GM23338 (cell line): ENCODE measurements at regions not wholly inside any gene's neighbourhood (a gene's known extent, or its start where the extent isn't known, plus 50 kb on each side); places are given as distances from the start of the nearest gene placed in this dataset.
"Not testable (repeated sequence)": the region's sequence is repeated elsewhere in the genome, so short reads cannot be mapped to it uniquely, and the experiment has no call there.

Source experiments
- ATAC-seq: fragments of 200-7000 bp; cut with Tn5 transposase; 3 replicates; pipeline ENCODE4 v1.9.1; 2020
- DNase-seq: peaks from one replicate; pipeline ENCODE4 v3.0.0-alpha.2; 2015; ENCODE audit warnings: low spot score
- H2AFZ ChIP-seq: fragments of 200-600 bp; sonication (generic); 2 replicates; pipeline ENCODE4 v1.8.0; 2016; ENCODE audit warnings: antibody characterized with exemption, mild to moderate bottlenecking, moderate library complexity
- H3F3A ChIP-seq: fragments of 200-600 bp; sonication (generic); replicated peaks from 2 replicates; pipeline ENCODE4 v1.8.0; 2017; ENCODE audit warnings: antibody characterized with exemption, mixed run types, low read depth
- H3K27ac ChIP-seq: fragments of 200-600 bp; sonication (generic); 2 replicates; pipeline ENCODE4 v1.6.1; 2016; ENCODE audit warnings: low read depth
- H3K27me3 ChIP-seq: fragments of 200-600 bp; sonication (generic); 2 replicates; pipeline ENCODE4 v1.8.0; 2016; ENCODE audit warnings: mild to moderate bottlenecking, mixed run types, moderate library complexity; ENCODE audit not compliant: insufficient read depth
- H3K36me3 ChIP-seq: fragments of 200-600 bp; sonication (generic); 2 replicates; pipeline ENCODE4 v1.8.0; 2016; ENCODE audit warnings: mild to moderate bottlenecking; ENCODE audit not compliant: insufficient read depth
- H3K4me1 ChIP-seq: fragments of 200-600 bp; sonication (generic); 2 replicates; pipeline ENCODE4 v1.8.0; 2016; ENCODE audit warnings: mild to moderate bottlenecking, moderate library complexity; ENCODE audit not compliant: insufficient read depth
- H3K4me2 ChIP-seq: fragments of 200-600 bp; sonication (generic); 2 replicates; pipeline ENCODE4 v1.7.1; 2017; ENCODE audit warnings: mixed run types
- H3K4me3 ChIP-seq: fragments of 200-600 bp; sonication (generic); 2 replicates; pipeline ENCODE4 v1.6.1; 2016; ENCODE audit warnings: mixed run types
- H3K79me2 ChIP-seq: fragments of 200-600 bp; sonication (generic); replicated peaks from 2 replicates; pipeline ENCODE4 v1.8.0; 2017; ENCODE audit warnings: mild to moderate bottlenecking; ENCODE audit not compliant: insufficient read depth
- H3K9me2 ChIP-seq: fragments of 200-600 bp; sonication (generic); 2 replicates; pipeline ENCODE4 v1.8.0; 2017; ENCODE audit not compliant: insufficient read depth
- H4K20me1 ChIP-seq: fragments of 200-600 bp; sonication (generic); replicated peaks from 2 replicates; pipeline ENCODE4 v1.8.0; 2017; ENCODE audit warnings: mild to moderate bottlenecking; ENCODE audit not compliant: insufficient read depth
- H3K27ac Mint-ChIP-seq: 2 replicates; pipeline ENCODE4 v1.8.0; 2020; ENCODE audit warnings: inconsistent platforms, mild to moderate bottlenecking, moderate library complexity, mixed read lengths
- H3K27me3 Mint-ChIP-seq: 3 replicates; pipeline ENCODE4 v1.8.0; 2022; ENCODE audit warnings: low read depth, mild to moderate bottlenecking, moderate library complexity, mixed read lengths, inconsistent platforms; ENCODE audit not compliant: insufficient read depth, poor library complexity
- H3K36me3 Mint-ChIP-seq: 3 replicates; pipeline ENCODE4 v1.8.0; 2021; ENCODE audit warnings: low read depth, mild to moderate bottlenecking, inconsistent platforms, moderate library complexity, mixed read lengths
- H3K4me1 Mint-ChIP-seq: 3 replicates; pipeline ENCODE4 v1.8.0; 2020; ENCODE audit warnings: mild to moderate bottlenecking, inconsistent platforms, mixed read lengths
- H3K4me3 Mint-ChIP-seq: 3 replicates; pipeline ENCODE4 v1.8.0; 2021; ENCODE audit warnings: moderate library complexity, mild to moderate bottlenecking, inconsistent platforms, mixed read lengths
- H3K9me3 Mint-ChIP-seq: 3 replicates; pipeline ENCODE4 v1.8.0; 2020; ENCODE audit warnings: moderate library complexity, mild to moderate bottlenecking, inconsistent platforms, mixed read lengths
- CREB1 ChIP-seq: fragments of 250-450 bp; sonication (Bioruptor Pico); IDR thresholded peaks from 2 replicates; pipeline ENCODE4 v1.5.0; 2020; ENCODE audit warnings: low read depth, mild to moderate bottlenecking, moderate library complexity
- EZH2 ChIP-seq: fragments of 200-600 bp; sonication (generic); IDR thresholded peaks from one replicate; pipeline ENCODE4 v1.8.0; 2017; ENCODE audit warnings: antibody characterized with exemption, mild to moderate bottlenecking, low read depth; ENCODE audit not compliant: unreplicated experiment
- EZH2phosphoT487 ChIP-seq: fragments of 200-600 bp; sonication (generic); IDR thresholded peaks from one replicate; pipeline ENCODE4 v1.8.1; 2018; ENCODE audit warnings: antibody characterized with exemption; ENCODE audit not compliant: unreplicated experiment
- JUNB ChIP-seq: IDR thresholded peaks from one replicate; pipeline ENCODE4 v1.6.1; 2016; ENCODE audit warnings: antibody characterized with exemption; ENCODE audit not compliant: unreplicated experiment
- NANOG ChIP-seq: IDR thresholded peaks from 2 replicates; pipeline ENCODE4 v1.6.1; 2016; ENCODE audit warnings: antibody characterized with exemption, borderline replicate concordance
- POLR2AphosphoS5 ChIP-seq: IDR thresholded peaks from 2 replicates; pipeline ENCODE4 v1.6.1; 2016; ENCODE audit warnings: antibody characterized with exemption, low read depth
- STAT1 ChIP-seq: IDR thresholded peaks from one replicate; pipeline ENCODE4 v1.6.1; 2016; ENCODE audit warnings: antibody characterized with exemption; ENCODE audit not compliant: unreplicated experiment
- ZNF331 ChIP-seq: fragments of 250-450 bp; sonication (Bioruptor Pico); IDR thresholded peaks from 2 replicates; pipeline ENCODE4 v1.5.0; 2020; ENCODE audit warnings: low read depth, mild to moderate bottlenecking, moderate library complexity
- TF ChIP-seq, protein P1 (sequence below): fragments of 250-450 bp; sonication (Bioruptor Pico); IDR thresholded peaks from 2 replicates; pipeline ENCODE4 v1.5.0; 2020; ENCODE audit warnings: mild to moderate bottlenecking, moderate library complexity
- TF ChIP-seq, protein P2 (sequence below): IDR thresholded peaks from one replicate; pipeline ENCODE4 v1.6.1; 2018; ENCODE audit warnings: antibody characterized with exemption; ENCODE audit not compliant: unreplicated experiment
- TF ChIP-seq, protein P3 (sequence below), 2 experiments: fragments of 200-600 bp in 1 of 2; sonication (generic) in 1 of 2; conservative IDR thresholded peaks; 2 replicates each; pipeline versions ENCODE4 v1.5.1 to v1.6.1; 2016 to 2017; ENCODE audit warnings: antibody characterized with exemption in 2 of 2, low read depth in 2 of 2, mild to moderate bottlenecking in 2 of 2, moderate library complexity in 1 of 2

DNA sequence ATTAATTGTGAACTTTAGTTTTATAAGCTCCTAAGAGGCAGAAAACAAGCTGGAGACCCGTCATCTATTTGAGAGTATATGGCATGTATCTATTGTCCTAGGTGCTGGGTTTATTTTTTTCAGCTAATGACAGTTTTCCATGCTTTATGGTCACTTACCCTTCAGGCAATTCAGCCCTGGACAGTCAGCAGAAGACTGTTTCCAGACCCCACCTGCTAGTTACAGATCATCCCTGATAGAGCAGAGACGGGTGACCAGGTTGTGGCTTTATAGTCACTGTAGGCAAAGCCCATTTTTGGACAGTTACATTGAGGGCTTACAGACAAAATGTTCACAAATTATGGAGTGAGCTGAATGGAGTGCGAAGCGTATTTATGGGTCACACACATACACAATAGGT lies 1227.5 kb downstream of the FOXD4L5 start:
- Histone ChIP-seq H3K36me3 (no peaks in the 10 kb centered on the region; the same call in 1 of the 2 replicates), H2AFZ (no peak overlapping the region), H3K79me2 (no peaks in the 10 kb centered on the region), H3K4me2 (no peak overlapping the region), H3K4me3 (no peak overlapping the region), H3K27me3 (no peaks in the 10 kb centered on the region), H3K27ac (no peak overlapping the region), H3K4me1 (no peaks in the 10 kb centered on the region), H4K20me1 (no peaks in the 10 kb centered on the region), H3F3A (no peaks in the 10 kb centered on the region), H3K9me2 (no peaks in the 10 kb centered on the region)
- peaks cover 64% of the 10 kb centered on the region for H3K9me3 Mint-ChIP-seq
- no peak overlapping the region for H3K27ac Mint-ChIP-seq
- ATAC-seq (no peak), DNase-seq (no peak)
- peaks cover 3% of the 10 kb centered on the region; the same call in 2 of the 3 replicates for H3K36me3 Mint-ChIP-seq
- H3K4me3 Mint-ChIP-seq = no peak overlapping the region
- H3K4me1 Mint-ChIP-seq = no peaks in the 10 kb centered on the region
- H3K27me3 Mint-ChIP-seq = no peaks in the 10 kb centered on the region
- no peak for TF ChIP-seq POLR2AphosphoS5
- TF ChIP-seq JUNB = no peak
- TF ChIP-seq ZNF331 (CRISPR knock-in tag) = no peak
- TF ChIP-seq, protein P1, sequence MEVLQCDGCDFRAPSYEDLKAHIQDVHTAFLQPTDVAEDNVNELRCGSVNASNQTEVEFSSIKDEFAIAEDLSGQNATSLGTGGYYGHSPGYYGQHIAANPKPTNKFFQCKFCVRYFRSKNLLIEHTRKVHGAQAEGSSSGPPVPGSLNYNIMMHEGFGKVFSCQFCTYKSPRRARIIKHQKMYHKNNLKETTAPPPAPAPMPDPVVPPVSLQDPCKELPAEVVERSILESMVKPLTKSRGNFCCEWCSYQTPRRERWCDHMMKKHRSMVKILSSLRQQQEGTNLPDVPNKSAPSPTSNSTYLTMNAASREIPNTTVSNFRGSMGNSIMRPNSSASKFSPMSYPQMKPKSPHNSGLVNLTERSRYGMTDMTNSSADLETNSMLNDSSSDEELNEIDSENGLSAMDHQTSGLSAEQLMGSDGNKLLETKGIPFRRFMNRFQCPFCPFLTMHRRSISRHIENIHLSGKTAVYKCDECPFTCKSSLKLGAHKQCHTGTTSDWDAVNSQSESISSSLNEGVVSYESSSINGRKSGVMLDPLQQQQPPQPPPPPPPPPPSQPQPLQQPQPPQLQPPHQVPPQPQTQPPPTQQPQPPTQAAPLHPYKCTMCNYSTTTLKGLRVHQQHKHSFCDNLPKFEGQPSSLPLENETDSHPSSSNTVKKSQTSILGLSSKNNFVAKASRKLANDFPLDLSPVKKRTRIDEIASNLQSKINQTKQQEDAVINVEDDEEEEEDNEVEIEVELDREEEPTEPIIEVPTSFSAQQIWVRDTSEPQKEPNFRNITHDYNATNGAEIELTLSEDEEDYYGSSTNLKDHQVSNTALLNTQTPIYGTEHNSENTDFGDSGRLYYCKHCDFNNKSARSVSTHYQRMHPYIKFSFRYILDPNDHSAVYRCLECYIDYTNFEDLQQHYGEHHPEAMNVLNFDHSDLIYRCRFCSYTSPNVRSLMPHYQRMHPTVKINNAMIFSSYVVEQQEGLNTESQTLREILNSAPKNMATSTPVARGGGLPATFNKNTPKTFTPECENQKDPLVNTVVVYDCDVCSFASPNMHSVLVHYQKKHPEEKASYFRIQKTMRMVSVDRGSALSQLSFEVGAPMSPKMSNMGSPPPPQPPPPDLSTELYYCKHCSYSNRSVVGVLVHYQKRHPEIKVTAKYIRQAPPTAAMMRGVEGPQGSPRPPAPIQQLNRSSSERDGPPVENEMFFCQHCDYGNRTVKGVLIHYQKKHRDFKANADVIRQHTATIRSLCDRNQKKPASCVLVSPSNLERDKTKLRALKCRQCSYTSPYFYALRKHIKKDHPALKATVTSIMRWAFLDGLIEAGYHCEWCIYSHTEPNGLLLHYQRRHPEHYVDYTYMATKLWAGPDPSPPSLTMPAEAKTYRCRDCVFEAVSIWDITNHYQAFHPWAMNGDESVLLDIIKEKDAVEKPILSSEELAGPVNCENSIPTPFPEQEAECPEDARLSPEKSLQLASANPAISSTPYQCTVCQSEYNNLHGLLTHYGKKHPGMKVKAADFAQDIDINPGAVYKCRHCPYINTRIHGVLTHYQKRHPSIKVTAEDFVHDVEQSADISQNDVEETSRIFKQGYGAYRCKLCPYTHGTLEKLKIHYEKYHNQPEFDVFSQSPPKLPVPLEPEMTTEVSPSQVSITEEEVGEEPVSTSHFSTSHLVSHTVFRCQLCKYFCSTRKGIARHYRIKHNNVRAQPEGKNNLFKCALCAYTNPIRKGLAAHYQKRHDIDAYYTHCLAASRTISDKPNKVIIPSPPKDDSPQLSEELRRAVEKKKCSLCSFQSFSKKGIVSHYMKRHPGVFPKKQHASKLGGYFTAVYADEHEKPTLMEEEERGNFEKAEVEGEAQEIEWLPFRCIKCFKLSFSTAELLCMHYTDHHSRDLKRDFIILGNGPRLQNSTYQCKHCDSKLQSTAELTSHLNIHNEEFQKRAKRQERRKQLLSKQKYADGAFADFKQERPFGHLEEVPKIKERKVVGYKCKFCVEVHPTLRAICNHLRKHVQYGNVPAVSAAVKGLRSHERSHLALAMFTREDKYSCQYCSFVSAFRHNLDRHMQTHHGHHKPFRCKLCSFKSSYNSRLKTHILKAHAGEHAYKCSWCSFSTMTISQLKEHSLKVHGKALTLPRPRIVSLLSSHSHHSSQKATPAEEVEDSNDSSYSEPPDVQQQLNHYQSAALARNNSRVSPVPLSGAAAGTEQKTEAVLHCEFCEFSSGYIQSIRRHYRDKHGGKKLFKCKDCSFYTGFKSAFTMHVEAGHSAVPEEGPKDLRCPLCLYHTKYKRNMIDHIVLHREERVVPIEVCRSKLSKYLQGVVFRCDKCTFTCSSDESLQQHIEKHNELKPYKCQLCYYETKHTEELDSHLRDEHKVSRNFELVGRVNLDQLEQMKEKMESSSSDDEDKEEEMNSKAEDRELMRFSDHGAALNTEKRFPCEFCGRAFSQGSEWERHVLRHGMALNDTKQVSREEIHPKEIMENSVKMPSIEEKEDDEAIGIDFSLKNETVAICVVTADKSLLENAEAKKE = no peak
- no peak for TF ChIP-seq EZH2phosphoT487
- TF ChIP-seq, protein P2, sequence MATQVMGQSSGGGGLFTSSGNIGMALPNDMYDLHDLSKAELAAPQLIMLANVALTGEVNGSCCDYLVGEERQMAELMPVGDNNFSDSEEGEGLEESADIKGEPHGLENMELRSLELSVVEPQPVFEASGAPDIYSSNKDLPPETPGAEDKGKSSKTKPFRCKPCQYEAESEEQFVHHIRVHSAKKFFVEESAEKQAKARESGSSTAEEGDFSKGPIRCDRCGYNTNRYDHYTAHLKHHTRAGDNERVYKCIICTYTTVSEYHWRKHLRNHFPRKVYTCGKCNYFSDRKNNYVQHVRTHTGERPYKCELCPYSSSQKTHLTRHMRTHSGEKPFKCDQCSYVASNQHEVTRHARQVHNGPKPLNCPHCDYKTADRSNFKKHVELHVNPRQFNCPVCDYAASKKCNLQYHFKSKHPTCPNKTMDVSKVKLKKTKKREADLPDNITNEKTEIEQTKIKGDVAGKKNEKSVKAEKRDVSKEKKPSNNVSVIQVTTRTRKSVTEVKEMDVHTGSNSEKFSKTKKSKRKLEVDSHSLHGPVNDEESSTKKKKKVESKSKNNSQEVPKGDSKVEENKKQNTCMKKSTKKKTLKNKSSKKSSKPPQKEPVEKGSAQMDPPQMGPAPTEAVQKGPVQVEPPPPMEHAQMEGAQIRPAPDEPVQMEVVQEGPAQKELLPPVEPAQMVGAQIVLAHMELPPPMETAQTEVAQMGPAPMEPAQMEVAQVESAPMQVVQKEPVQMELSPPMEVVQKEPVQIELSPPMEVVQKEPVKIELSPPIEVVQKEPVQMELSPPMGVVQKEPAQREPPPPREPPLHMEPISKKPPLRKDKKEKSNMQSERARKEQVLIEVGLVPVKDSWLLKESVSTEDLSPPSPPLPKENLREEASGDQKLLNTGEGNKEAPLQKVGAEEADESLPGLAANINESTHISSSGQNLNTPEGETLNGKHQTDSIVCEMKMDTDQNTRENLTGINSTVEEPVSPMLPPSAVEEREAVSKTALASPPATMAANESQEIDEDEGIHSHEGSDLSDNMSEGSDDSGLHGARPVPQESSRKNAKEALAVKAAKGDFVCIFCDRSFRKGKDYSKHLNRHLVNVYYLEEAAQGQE = no peak
- no peak for TF ChIP-seq NANOG
- TF ChIP-seq, protein P3, sequence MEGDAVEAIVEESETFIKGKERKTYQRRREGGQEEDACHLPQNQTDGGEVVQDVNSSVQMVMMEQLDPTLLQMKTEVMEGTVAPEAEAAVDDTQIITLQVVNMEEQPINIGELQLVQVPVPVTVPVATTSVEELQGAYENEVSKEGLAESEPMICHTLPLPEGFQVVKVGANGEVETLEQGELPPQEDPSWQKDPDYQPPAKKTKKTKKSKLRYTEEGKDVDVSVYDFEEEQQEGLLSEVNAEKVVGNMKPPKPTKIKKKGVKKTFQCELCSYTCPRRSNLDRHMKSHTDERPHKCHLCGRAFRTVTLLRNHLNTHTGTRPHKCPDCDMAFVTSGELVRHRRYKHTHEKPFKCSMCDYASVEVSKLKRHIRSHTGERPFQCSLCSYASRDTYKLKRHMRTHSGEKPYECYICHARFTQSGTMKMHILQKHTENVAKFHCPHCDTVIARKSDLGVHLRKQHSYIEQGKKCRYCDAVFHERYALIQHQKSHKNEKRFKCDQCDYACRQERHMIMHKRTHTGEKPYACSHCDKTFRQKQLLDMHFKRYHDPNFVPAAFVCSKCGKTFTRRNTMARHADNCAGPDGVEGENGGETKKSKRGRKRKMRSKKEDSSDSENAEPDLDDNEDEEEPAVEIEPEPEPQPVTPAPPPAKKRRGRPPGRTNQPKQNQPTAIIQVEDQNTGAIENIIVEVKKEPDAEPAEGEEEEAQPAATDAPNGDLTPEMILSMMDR (conservative IDR thresholded peaks at IDR 0.05; ENCODE audit: low read depth in 2 of 2) = no peak
- no peak for TF ChIP-seq EZH2
- no peak for TF ChIP-seq STAT1
- no peak for TF ChIP-seq CREB1

DNA sequence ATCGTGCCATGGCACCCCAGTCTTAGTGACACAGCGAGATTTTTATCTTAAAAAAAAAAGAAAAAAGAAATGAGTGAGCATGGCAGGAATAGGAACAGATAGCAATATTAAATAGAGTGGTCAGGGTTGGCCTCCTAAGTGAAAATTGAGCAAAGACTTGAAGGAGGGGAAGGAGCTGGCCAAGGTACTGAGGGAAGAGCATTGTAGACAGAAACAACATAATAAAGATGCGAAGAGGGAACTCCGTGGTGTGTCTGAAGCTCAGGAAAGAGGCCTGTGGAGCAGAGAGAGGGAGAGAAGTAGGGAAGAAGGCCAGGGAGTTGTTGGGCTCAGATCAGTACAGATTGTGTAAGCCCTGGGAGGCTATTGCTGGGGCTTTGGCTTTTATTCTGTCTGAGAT lies 1256.1 kb downstream of the FOXD4L5 start:
- H3K27me3 Mint-ChIP-seq, H3K36me3 ChIP-seq, H3F3A ChIP-seq, H3K9me2 ChIP-seq, H4K20me1 ChIP-seq, H3K4me3 ChIP-seq, H2AFZ ChIP-seq, H3K4me1 Mint-ChIP-seq, ATAC-seq, H3K79me2 ChIP-seq, H3K4me1 ChIP-seq, H3K27ac ChIP-seq, H3K4me2 ChIP-seq, H3K27ac Mint-ChIP-seq, DNase-seq, H3K27me3 ChIP-seq, H3K4me3 Mint-ChIP-seq: not testable (repeated sequence)
- H3K36me3 Mint-ChIP-seq = peaks cover 25% of the 10 kb centered on the region
- H3K9me3 Mint-ChIP-seq = peaks cover 87% of the 10 kb centered on the region
